ENCODE measurements at regions not wholly inside any gene's neighbourhood (a gene's known extent, or its start where the extent isn't known, plus 50 kb on each side); places are given as distances from the start of the nearest gene placed in this dataset.

- Histone ChIP-seq H2BK15ac (replicated peaks; ENCODE audit: low read depth) (no peak overlapping the region), H3K79me1 (ENCODE audit: low read length) (no peaks in the 10 kb centered on the region), H3K27ac (ENCODE audit: low read depth, low read length) (no peak overlapping the region), H3K23ac (ENCODE audit: low read length) (no peak overlapping the region), H3K27me3 (ENCODE audit: insufficient read depth, low read length, poor library complexity) (no peaks in the 10 kb centered on the region), H3K9ac (ENCODE audit: low read length) (no peak overlapping the region), H3K4ac (ENCODE audit: low read depth, low read length) (no peak overlapping the region), H2BK5ac (ENCODE audit: low read length) (no peak overlapping the region), H3K79me2 (ENCODE audit: control insufficient read depth, insufficient read depth, low read length) (no peaks in the 10 kb centered on the region), H3K36me3 (ENCODE audit: control insufficient read depth, insufficient read depth, low read length) (no peaks in the 10 kb centered on the region), H3K56ac (ENCODE audit: low read length) (no peak overlapping the region), H3K4me1 (ENCODE audit: control insufficient read depth, low read depth, low read length) (peaks cover 1% of the 10 kb centered on the region), H2AK5ac (ENCODE audit: low read length) (no peak overlapping the region), H4K5ac (ENCODE audit: low read length) (no peak overlapping the region), H3K4me3 (ENCODE audit: low read length) (no peak overlapping the region), H4K8ac (ENCODE audit: low read depth, low read length) (no peak overlapping the region), H3K18ac (ENCODE audit: low read length) (no peak overlapping the region), H3K4me2 (ENCODE audit: low read length) (no peak overlapping the region), H2BK120ac (ENCODE audit: low read depth, low read length) (no peak overlapping the region)
- WGBS (ENCODE audit: extremely low coverage, insufficient coverage, low lambda C conversion rate), result no CpG with 5 or more reads among the region's 3 CpGs
- DNase-seq, result no peak
These were observed 64.0 kb upstream of the LTA4H start for GRCh38 chr12:96099421-96099820.

GRCh38 chr12:96099986-96100385, 64.6 kb upstream of the LTA4H start:
- no CpG with 5 or more reads among the region's 7 CpGs for WGBS (ENCODE audit: extremely low coverage, insufficient coverage, low lambda C conversion rate)
- H3K9ac ChIP-seq (ENCODE audit: low read length), result no peak overlapping the region
- no peaks in the 10 kb centered on the region for H3K36me3 ChIP-seq (ENCODE audit: control insufficient read depth, insufficient read depth, low read length)
- no peak overlapping the region for H3K4ac ChIP-seq (ENCODE audit: low read depth, low read length)
- H3K56ac ChIP-seq (ENCODE audit: low read length), result no peak overlapping the region
- H2BK15ac ChIP-seq (replicated peaks; ENCODE audit: low read depth), result no peak overlapping the region
- no peak overlapping the region for H2BK5ac ChIP-seq (ENCODE audit: low read length)
- H3K4me2 ChIP-seq (ENCODE audit: low read length), result no peak overlapping the region
- no peaks in the 10 kb centered on the region for H3K27me3 ChIP-seq (ENCODE audit: insufficient read depth, low read length, poor library complexity)
- H2AK5ac ChIP-seq (ENCODE audit: low read length), result no peak overlapping the region
- H3K27ac ChIP-seq (ENCODE audit: low read depth, low read length), result no peak overlapping the region
- H3K79me1 ChIP-seq (ENCODE audit: low read length), result no peaks in the 10 kb centered on the region
- DNase-seq, result no peak
- H3K23ac ChIP-seq (ENCODE audit: low read length), result no peak overlapping the region
- H3K4me1 ChIP-seq (ENCODE audit: control insufficient read depth, low read depth, low read length), result no peaks in the 10 kb centered on the region
- no peak overlapping the region for H4K5ac ChIP-seq (ENCODE audit: low read length)
- no peak overlapping the region for H4K8ac ChIP-seq (ENCODE audit: low read depth, low read length)
- H3K18ac ChIP-seq (ENCODE audit: low read length), result no peak overlapping the region
- no peak overlapping the region for H2BK120ac ChIP-seq (ENCODE audit: low read depth, low read length)
- no peaks in the 10 kb centered on the region for H3K79me2 ChIP-seq (ENCODE audit: control insufficient read depth, insufficient read depth, low read length)
- no peak overlapping the region for H3K4me3 ChIP-seq (ENCODE audit: low read length)

DNA sequence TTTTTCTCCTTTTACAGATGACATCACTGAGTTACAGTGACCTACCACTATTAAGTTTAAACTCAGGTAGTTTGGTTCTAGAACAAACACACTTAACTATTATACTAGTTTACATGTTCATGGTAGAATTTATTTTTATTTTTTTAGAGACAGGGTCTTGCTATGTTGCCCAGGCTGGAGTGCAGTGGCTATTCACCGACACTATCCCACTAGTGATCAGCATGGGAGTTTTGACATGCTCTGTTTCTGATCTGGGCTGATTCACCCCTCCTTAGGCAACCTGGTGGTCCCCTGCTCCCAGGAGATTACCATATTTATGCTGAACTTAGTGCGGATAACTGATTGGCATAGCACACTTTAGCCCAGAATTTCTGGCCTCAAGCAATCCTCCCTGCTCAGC, 66.4 kb upstream of the LTA4H start:
- Histone ChIP-seq H3K9ac (ENCODE audit: low read length) (no peak overlapping the region), H4K5ac (ENCODE audit: low read length) (no peak overlapping the region), H3K4ac (ENCODE audit: low read depth, low read length) (no peak overlapping the region), H2BK5ac (ENCODE audit: low read length) (no peak overlapping the region), H3K27ac (ENCODE audit: low read depth, low read length) (no peak overlapping the region), H3K27me3 (ENCODE audit: insufficient read depth, low read length, poor library complexity) (no peaks in the 10 kb centered on the region), H3K23ac (ENCODE audit: low read length) (no peak overlapping the region), H3K79me2 (ENCODE audit: control insufficient read depth, insufficient read depth, low read length) (no peaks in the 10 kb centered on the region), H4K8ac (ENCODE audit: low read depth, low read length) (no peak overlapping the region), H3K79me1 (ENCODE audit: low read length) (no peaks in the 10 kb centered on the region), H3K4me3 (ENCODE audit: low read length) (no peak overlapping the region), H3K4me2 (ENCODE audit: low read length) (no peak overlapping the region), H3K4me1 (ENCODE audit: control insufficient read depth, low read depth, low read length) (no peaks in the 10 kb centered on the region), H3K56ac (ENCODE audit: low read length) (no peak overlapping the region), H3K18ac (ENCODE audit: low read length) (no peak overlapping the region), H2AK5ac (ENCODE audit: low read length) (no peak overlapping the region), H3K36me3 (ENCODE audit: control insufficient read depth, insufficient read depth, low read length) (no peaks in the 10 kb centered on the region), H2BK120ac (ENCODE audit: low read depth, low read length) (no peak overlapping the region), H2BK15ac (replicated peaks; ENCODE audit: low read depth) (no peak overlapping the region)
- no CpG with 5 or more reads among the region's 2 CpGs for WGBS (ENCODE audit: extremely low coverage, insufficient coverage, low lambda C conversion rate)
- DNase-seq, result no peak

- H2AK5ac ChIP-seq (ENCODE audit: low read length), result no peak overlapping the region
- no peak overlapping the region for H3K56ac ChIP-seq (ENCODE audit: low read length)
- no peak overlapping the region for H2BK5ac ChIP-seq (ENCODE audit: low read length)
- no peak overlapping the region for H3K9ac ChIP-seq (ENCODE audit: low read length)
- no CpG with 5 or more reads among the region's 8 CpGs for WGBS (ENCODE audit: extremely low coverage, insufficient coverage, low lambda C conversion rate)
- peak overlapping the region; percentile 66 for H3K23ac ChIP-seq (ENCODE audit: low read length)
- H3K36me3 ChIP-seq (ENCODE audit: control insufficient read depth, insufficient read depth, low read length), result no peaks in the 10 kb centered on the region
- no peaks in the 10 kb centered on the region for H3K79me1 ChIP-seq (ENCODE audit: low read length)
- H3K27me3 ChIP-seq (ENCODE audit: insufficient read depth, low read length, poor library complexity), result no peaks in the 10 kb centered on the region
- H3K18ac ChIP-seq (ENCODE audit: low read length), result no peak overlapping the region
- H4K5ac ChIP-seq (ENCODE audit: low read length), result no peak overlapping the region
- no peak overlapping the region for H3K4me2 ChIP-seq (ENCODE audit: low read length)
- H3K4me1 ChIP-seq (ENCODE audit: control insufficient read depth, low read depth, low read length), result peaks cover 2% of the 10 kb centered on the region
- no peak overlapping the region for H3K27ac ChIP-seq (ENCODE audit: low read depth, low read length)
- H3K79me2 ChIP-seq (ENCODE audit: control insufficient read depth, insufficient read depth, low read length), result no peaks in the 10 kb centered on the region
- DNase-seq, result no peak
- no peak overlapping the region for H2BK120ac ChIP-seq (ENCODE audit: low read depth, low read length)
- no peak overlapping the region for H3K4ac ChIP-seq (ENCODE audit: low read depth, low read length)
- no peak overlapping the region for H4K8ac ChIP-seq (ENCODE audit: low read depth, low read length)
- no peak overlapping the region for H3K4me3 ChIP-seq (ENCODE audit: low read length)
- no peak overlapping the region for H2BK15ac ChIP-seq (replicated peaks; ENCODE audit: low read depth)
These were observed 67.8 kb upstream of the LTA4H start for GRCh38 chr12:96103067-96103644.

DNA sequence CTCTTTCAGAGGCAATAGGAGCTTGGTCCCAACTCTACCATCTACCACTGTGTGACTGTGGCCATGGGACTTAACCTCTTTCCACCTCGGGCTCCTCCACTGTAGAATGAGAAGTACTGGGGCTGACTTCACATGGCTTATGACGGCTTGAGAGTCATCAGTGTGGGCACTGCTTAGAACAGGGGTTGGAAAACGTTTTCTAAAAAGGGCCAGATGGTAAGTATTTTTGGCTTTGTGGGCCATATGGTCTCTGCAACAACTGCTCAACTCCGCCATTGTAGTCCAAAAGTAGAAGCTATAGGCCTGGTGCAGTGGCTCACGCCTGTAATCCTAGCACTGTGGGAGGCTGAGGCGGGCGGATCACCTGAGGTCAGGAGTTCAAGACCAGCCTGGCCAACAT, 69.2 kb upstream of the LTA4H start:
- no peak for DNase-seq
- H4K8ac ChIP-seq (ENCODE audit: low read depth, low read length), result no peak overlapping the region

DNA sequence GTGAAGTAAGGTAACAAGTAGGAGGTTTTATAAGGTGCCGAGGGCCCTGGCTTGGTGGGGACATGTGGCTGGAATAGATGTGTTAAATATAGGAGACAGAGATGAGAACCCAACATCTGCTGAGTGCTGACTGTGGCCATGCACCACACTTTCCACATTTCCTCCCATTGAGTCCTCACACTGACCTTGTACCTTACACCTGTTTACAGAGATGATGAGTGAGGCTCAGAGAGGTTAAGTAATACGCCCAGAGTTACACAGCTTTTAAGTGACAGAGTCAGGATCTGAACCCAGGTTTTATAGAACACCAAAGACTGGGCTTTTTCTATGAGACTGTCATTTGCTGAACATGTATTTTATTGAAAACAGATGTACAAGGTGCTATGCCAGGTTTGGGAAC, 70.8 kb upstream of the LTA4H start:
- no peak overlapping the region for H3K56ac ChIP-seq (ENCODE audit: low read length)
- H4K8ac ChIP-seq (ENCODE audit: low read depth, low read length), result no peak overlapping the region
- no peaks in the 10 kb centered on the region for H3K27me3 ChIP-seq (ENCODE audit: insufficient read depth, low read length, poor library complexity)
- no peaks in the 10 kb centered on the region for H3K36me3 ChIP-seq (ENCODE audit: control insufficient read depth, insufficient read depth, low read length)
- no peak overlapping the region for H2BK5ac ChIP-seq (ENCODE audit: low read length)
- no peak overlapping the region for H3K9ac ChIP-seq (ENCODE audit: low read length)
- DNase-seq, result no peak
- no peak overlapping the region for H2BK15ac ChIP-seq (replicated peaks; ENCODE audit: low read depth)
- no peak overlapping the region for H3K4me3 ChIP-seq (ENCODE audit: low read length)
- no CpG with 5 or more reads among the region's 2 CpGs for WGBS (ENCODE audit: extremely low coverage, insufficient coverage, low lambda C conversion rate)
- no peak overlapping the region for H3K27ac ChIP-seq (ENCODE audit: low read depth, low read length)
- no peak overlapping the region for H3K18ac ChIP-seq (ENCODE audit: low read length)
- H4K5ac ChIP-seq (ENCODE audit: low read length), result no peak overlapping the region
- H3K79me2 ChIP-seq (ENCODE audit: control insufficient read depth, insufficient read depth, low read length), result no peaks in the 10 kb centered on the region
- H3K4me2 ChIP-seq (ENCODE audit: low read length), result no peak overlapping the region
- H3K23ac ChIP-seq (ENCODE audit: low read length), result no peak overlapping the region
- no peak overlapping the region for H2BK120ac ChIP-seq (ENCODE audit: low read depth, low read length)
- H3K79me1 ChIP-seq (ENCODE audit: low read length), result no peaks in the 10 kb centered on the region
- H3K4me1 ChIP-seq (ENCODE audit: control insufficient read depth, low read depth, low read length), result peaks cover 2% of the 10 kb centered on the region
- no peak overlapping the region for H2AK5ac ChIP-seq (ENCODE audit: low read length)
- no peak overlapping the region for H3K4ac ChIP-seq (ENCODE audit: low read depth, low read length)

More for the DNA sequence above, 69.2 kb upstream of the LTA4H start:
- no peak overlapping the region for H3K4me2 ChIP-seq (ENCODE audit: low read length)
- H3K79me2 ChIP-seq (ENCODE audit: control insufficient read depth, insufficient read depth, low read length), result no peaks in the 10 kb centered on the region
- no peak overlapping the region for H3K56ac ChIP-seq (ENCODE audit: low read length)
- whole genome bisulfite sequencing (ENCODE audit: extremely low coverage, insufficient coverage, low lambda C conversion rate), result no CpG with 5 or more reads among the region's 7 CpGs
- no peak overlapping the region for H4K5ac ChIP-seq (ENCODE audit: low read length)
- no peak overlapping the region for H3K4me3 ChIP-seq (ENCODE audit: low read length)
- no peak overlapping the region for H2BK15ac ChIP-seq (replicated peaks; ENCODE audit: low read depth)
- H3K23ac ChIP-seq (ENCODE audit: low read length), result no peak overlapping the region
- no peaks in the 10 kb centered on the region for H3K79me1 ChIP-seq (ENCODE audit: low read length)
- no peaks in the 10 kb centered on the region for H3K36me3 ChIP-seq (ENCODE audit: control insufficient read depth, insufficient read depth, low read length)
- no peak overlapping the region for H3K9ac ChIP-seq (ENCODE audit: low read length)
- H3K27ac ChIP-seq (ENCODE audit: low read depth, low read length), result no peak overlapping the region
- no peak overlapping the region for H2AK5ac ChIP-seq (ENCODE audit: low read length)
- no peak overlapping the region for H3K18ac ChIP-seq (ENCODE audit: low read length)
- no peaks in the 10 kb centered on the region for H3K27me3 ChIP-seq (ENCODE audit: insufficient read depth, low read length, poor library complexity)
- peaks cover 2% of the 10 kb centered on the region for H3K4me1 ChIP-seq (ENCODE audit: control insufficient read depth, low read depth, low read length)
- H3K4ac ChIP-seq (ENCODE audit: low read depth, low read length), result no peak overlapping the region
- no peak overlapping the region for H2BK5ac ChIP-seq (ENCODE audit: low read length)
- no peak overlapping the region for H2BK120ac ChIP-seq (ENCODE audit: low read depth, low read length)

Measured in mesendoderm (in vitro differentiated cells).